Astrocyte of the cerebellum (primary cell): ENCODE measurements at regions not wholly inside any gene's neighbourhood (a gene's known extent, or its start where the extent isn't known, plus 50 kb on each side); places are given as distances from the start of the nearest gene placed in this dataset.

ENCODE experiments used
- DNase-seq: peaks from one replicate; pipeline ENCODE4 v3.0.0-alpha.2; 2011; ENCODE audit warnings: low read depth
- H3K4me3 ChIP-seq: 2 replicates; pipeline ENCODE4 v1.5.1; 2011; ENCODE audit warnings: mild to moderate bottlenecking, low read depth, low read length, moderate library complexity
- in situ Hi-C: cut with HindIII; loops from 2 replicates; pipeline ENCODE4 v1.10.0; 2017; ENCODE audit warnings: low sequenced_read_pairs
- TF ChIP-seq, protein P1 (sequence below): IDR thresholded peaks from 2 replicates; pipeline ENCODE4 v1.5.1; 2012; ENCODE audit warnings: low read length, low read depth, moderate library complexity, mild to moderate bottlenecking; ENCODE audit errors: missing control alignments

DNA sequence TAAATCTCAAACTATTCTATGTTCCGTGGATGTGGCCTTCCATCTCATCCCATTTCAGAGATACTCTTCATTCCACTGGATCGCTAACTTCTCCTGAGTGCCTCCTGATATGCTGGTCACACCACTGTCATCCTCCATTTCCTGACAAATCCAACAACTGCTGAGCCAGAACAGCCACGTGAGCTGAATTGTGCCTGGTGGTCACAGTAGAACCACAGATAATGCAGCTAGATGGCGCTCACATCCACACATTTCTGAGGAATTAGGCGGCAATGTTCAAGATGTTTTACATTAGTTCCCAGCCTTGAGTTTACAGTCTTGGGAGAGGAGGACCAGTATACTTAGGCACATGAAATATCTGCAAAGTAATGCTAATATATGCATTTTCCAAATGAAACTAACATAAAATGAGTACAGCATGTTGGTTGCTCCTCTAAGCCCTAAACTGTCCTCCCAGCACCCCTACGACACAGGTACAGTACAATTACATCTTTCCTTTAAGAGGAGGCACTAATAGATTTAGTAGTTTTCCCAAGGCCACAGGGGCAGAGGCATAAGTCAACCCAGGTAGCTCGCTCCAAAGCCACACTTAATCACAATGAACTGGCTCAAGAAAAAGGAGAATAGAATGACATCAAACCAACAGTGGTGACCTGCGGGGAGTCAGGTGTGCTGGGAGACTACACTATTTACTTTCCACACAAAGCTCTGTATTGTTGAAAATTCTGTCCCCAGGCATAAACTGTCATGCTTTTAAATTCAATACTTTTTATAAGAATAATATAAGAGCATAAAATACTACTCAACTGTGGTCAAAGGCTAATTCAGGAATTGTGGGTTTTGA is 134.2 kb downstream of the CHIC2 start:
- in situ Hi-C loops, result loop anchor here (10.0 kb wide), 1 partner anchor 285 kb away; no protein-coding TSS in a partner anchor
- no peak overlapping the region for H3K4me3 ChIP-seq
- DNase-seq, result peak; percentile 83
- TF ChIP-seq, protein P1, sequence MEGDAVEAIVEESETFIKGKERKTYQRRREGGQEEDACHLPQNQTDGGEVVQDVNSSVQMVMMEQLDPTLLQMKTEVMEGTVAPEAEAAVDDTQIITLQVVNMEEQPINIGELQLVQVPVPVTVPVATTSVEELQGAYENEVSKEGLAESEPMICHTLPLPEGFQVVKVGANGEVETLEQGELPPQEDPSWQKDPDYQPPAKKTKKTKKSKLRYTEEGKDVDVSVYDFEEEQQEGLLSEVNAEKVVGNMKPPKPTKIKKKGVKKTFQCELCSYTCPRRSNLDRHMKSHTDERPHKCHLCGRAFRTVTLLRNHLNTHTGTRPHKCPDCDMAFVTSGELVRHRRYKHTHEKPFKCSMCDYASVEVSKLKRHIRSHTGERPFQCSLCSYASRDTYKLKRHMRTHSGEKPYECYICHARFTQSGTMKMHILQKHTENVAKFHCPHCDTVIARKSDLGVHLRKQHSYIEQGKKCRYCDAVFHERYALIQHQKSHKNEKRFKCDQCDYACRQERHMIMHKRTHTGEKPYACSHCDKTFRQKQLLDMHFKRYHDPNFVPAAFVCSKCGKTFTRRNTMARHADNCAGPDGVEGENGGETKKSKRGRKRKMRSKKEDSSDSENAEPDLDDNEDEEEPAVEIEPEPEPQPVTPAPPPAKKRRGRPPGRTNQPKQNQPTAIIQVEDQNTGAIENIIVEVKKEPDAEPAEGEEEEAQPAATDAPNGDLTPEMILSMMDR, result peak; percentile 71

DNA sequence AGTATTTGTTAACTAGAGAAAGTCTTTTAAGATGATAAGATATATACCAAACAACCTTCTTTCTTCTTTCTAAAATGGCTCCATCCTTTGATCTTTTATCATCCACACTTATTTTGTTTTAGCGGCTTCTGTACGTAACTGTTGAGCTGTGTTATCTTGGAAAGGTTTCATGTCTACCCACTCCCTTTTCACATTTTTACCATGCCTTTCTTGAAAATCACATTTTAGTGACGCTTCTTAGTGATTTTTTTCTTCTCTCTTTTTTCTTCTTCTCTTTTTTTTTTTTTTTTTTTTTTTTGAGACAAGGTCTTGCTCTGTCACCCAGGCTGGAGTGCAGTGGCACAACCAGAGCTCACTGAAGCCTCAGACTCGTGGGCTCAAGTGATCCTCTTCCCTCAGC is 135.1 kb downstream of the CHIC2 start:
- in situ Hi-C loops, result no loop called here
- DNase-seq, result no peak
- no peak overlapping the region for H3K4me3 ChIP-seq
- TF ChIP-seq, protein P1, result no peak

DNA sequence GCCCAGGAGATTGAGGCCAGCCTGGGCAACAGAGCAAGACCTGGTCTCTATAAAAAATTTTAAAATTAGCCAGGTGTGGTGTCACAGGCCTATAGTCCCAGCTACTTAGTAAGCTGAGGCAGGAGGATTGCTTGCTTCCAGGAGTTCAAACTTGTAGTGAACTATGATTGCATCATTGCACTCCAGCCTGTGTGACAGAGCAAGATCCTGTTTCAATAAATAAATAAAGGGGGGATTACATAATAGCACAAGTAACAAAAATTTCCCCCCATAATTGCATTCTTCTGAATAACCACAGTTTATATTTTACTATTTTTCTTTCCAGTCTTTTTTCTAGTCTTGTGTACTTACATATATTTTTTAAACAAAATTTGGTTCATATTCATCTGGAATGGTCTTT is 135.6 kb downstream of the CHIC2 start:
- peak; percentile 22 for DNase-seq
- TF ChIP-seq, protein P1, result no peak
- in situ Hi-C loops, result no loop called here
- H3K4me3 ChIP-seq, result no peak overlapping the region

- in situ Hi-C loops, result no loop called here
- TF ChIP-seq, protein P1, result no peak
- DNase-seq, result no peak
- no peak overlapping the region for H3K4me3 ChIP-seq
Observed at GRCh38 chr4:53925050-53925605, 139.3 kb downstream of the CHIC2 start.

DNA sequence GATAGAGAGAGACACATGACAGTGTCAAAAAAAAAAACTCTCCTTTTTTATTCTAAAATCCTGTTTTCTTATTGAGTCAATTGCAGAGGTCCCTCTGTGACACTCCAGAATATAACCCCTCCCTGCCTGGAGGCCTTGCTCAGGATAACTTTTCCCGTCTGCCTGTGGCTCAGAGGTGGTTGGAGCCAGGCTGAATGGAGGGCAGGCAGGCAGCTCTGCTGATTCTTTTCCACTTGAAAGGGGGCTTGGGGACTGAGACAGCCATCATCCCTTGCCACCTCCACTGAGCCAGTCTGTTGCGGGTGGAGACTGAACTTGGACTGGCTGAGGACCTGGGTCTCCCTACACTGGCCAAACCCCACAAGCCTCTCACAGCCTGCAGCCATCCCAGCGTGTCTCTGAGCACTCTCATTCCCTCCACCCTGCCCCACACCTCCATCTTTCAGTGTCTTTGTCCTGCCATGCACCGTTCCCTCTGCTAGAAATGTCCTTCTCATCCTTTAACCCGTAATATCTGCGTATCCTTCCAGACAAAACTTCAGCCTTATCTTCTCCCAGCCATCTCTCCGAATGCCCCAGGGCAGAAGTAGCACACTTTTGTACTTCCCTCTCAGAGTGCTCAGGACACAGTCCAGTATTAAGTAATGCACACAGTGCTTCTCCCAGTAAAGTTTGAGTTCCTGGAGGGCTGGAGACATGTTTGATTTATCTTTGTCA is 139.9 kb downstream of the CHIC2 start:
- TF ChIP-seq, protein P1, result no peak
- no peak for DNase-seq
- in situ Hi-C loops, result loop anchor here (25.0 kb wide), 1 partner anchor 912 kb away; no protein-coding TSS in a partner anchor
- H3K4me3 ChIP-seq, result no peak overlapping the region

GRCh38 chr4:53923921-53924320 is 140.5 kb downstream of the CHIC2 start:
- TF ChIP-seq, protein P1, result no peak
- no peak overlapping the region for H3K4me3 ChIP-seq
- DNase-seq, result no peak
- in situ Hi-C loops, result loop anchor here (25.0 kb wide), 1 partner anchor 912 kb away; no protein-coding TSS in a partner anchor
